Right lobe of liver (tissue), 6 donors: ENCODE measurements at regions not wholly inside any gene's neighbourhood (a gene's known extent, or its start where the extent isn't known, plus 50 kb on each side); places are given as distances from the start of the nearest gene placed in this dataset.

Experiments
- ATAC-seq, 4 donors: fragments of 200-7000 bp; cut with Tn5 transposase; one replicate each; pipeline ENCODE4 v1.9.1; 2020; ENCODE audit warnings: mild to moderate bottlenecking in 4 of 4, moderate library complexity in 4 of 4
- DNase-seq, 3 donors: peaks; one replicate each; pipeline ENCODE4 v3.0.0-alpha.2; 2020
- H3K27ac ChIP-seq, 3 donors: fragments of 200-600 bp; one replicate each; pipeline ENCODE4 v1.8.0; 2022
- H3K27me3 ChIP-seq, 2 donors: fragments of 200-600 bp; one replicate each; pipeline ENCODE4 v1.8.0; 2022
- H3K36me3 ChIP-seq, 4 donors: fragments of 200-600 bp; sonication (generic) in 1 of 4; one replicate each; pipeline versions ENCODE4 v1.5.1 to v1.8.0; 2017 to 2022; ENCODE audit warnings: control low read depth in 1 of 4
- H3K4me1 ChIP-seq, 4 donors: fragments of 200-600 bp; sonication (generic) in 1 of 4; one replicate each; pipeline versions ENCODE4 v1.5.1 to v1.8.0; 2017 to 2022; ENCODE audit warnings: control low read depth in 1 of 4
- H3K4me3 ChIP-seq, 3 donors: fragments of 200-600 bp; one replicate each; pipeline ENCODE4 v1.8.0; 2022
- H3K9me3 ChIP-seq, 4 donors: fragments of 200-600 bp; sonication (generic) in 1 of 4; one replicate each; pipeline versions ENCODE4 v1.5.1 to v1.8.0; 2017 to 2022; ENCODE audit warnings: control low read depth in 1 of 4
- CTCF ChIP-seq, 4 donors: fragments of 200-600 bp in 3 of 4; fragments of 450-650 bp in 1 of 4; IDR thresholded peaks; one replicate each; pipeline versions ENCODE4 v1.5.1 to v1.8.0; 2016 to 2022; ENCODE audit warnings: antibody characterized with exemption in 4 of 4, mild to moderate bottlenecking in 2 of 4
- POLR2A ChIP-seq: fragments of 450-650 bp; IDR thresholded peaks from one replicate; pipeline ENCODE4 v1.6.1; 2017; ENCODE audit warnings: antibody characterized with exemption, mild to moderate bottlenecking
- WGBS: methylation state at CpG from one replicate; pipeline ENCODE4 v1.1.6; 2018; ENCODE audit warnings: low coverage, low lambda C conversion rate; ENCODE audit not compliant: insufficient coverage; ENCODE audit errors: missing lambda C conversion rate; 5-methylcytosine and 5-hydroxymethylcytosine counted together
- intact Hi-C, 2 donors: fragments of 100-400 bp; cut with DNase I; formaldehyde crosslinking; loops; one replicate each; pipeline versions ENCODE4 v1.11.2 to v1.14.1; 2022
- donor health status: DM: no; HTN: yes; CAD: no.
- donor health status: DM: no; HTN: no; CAD: no.
- donor health status: DM: no; HTN: no; CAD: no.
- donor health status: DM: no; HTN: yes; CAD: no.
- donor health status: DM: no; HTN: yes; CAD: no.

GRCh38 chr1:99176753-99177152, 87.5 kb upstream of the PLPPR4 start:
- intact Hi-C loops = no loop called here
- no peak for DNase-seq
- ATAC-seq = no peak
- Histone ChIP-seq H3K4me1 (no peaks in the 10 kb centered on the region), H3K27ac (no peak overlapping the region), H3K4me3 (no peak overlapping the region), H3K9me3 (no peaks in the 10 kb centered on the region), H3K27me3 (no peaks in the 10 kb centered on the region), H3K36me3 (no peaks in the 10 kb centered on the region)
- WGBS = 80% methylated on average over 1 of the region's 1 CpG
- TF ChIP-seq POLR2A (no peak), CTCF (IDR thresholded peaks at IDR 0.05) (no peak)

DNA sequence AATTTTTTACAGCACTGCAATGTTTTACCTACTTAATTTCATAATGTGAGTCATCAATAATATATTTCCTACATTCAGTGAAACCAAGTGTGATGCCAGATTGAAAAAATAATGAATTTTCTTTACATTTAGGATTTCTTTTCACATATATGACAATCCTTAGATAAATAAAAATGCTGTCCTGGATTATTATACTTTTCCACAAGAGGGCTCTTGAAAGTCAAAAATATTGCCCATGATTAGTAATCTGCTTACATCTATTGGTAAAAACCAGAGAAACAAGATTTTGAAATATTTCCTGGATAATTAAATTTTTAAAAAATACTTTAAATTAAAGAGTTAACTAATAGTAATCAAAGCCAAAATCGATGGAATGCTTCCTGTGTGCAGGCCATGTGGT, 86.8 kb upstream of the PLPPR4 start:
- no peaks in the 10 kb centered on the region for H3K27me3 ChIP-seq
- H3K9me3 ChIP-seq = no peaks in the 10 kb centered on the region
- no peak overlapping the region for H3K27ac ChIP-seq
- WGBS = 11% methylated on average over 1 of the region's 1 CpG
- H3K4me1 ChIP-seq = no peaks in the 10 kb centered on the region
- ATAC-seq (no peak), DNase-seq (no peak)
- TF ChIP-seq CTCF (IDR thresholded peaks at IDR 0.05) (no peak), POLR2A (no peak)
- no peaks in the 10 kb centered on the region for H3K36me3 ChIP-seq
- intact Hi-C loops = no loop called here
- H3K4me3 ChIP-seq = no peak overlapping the region

DNA sequence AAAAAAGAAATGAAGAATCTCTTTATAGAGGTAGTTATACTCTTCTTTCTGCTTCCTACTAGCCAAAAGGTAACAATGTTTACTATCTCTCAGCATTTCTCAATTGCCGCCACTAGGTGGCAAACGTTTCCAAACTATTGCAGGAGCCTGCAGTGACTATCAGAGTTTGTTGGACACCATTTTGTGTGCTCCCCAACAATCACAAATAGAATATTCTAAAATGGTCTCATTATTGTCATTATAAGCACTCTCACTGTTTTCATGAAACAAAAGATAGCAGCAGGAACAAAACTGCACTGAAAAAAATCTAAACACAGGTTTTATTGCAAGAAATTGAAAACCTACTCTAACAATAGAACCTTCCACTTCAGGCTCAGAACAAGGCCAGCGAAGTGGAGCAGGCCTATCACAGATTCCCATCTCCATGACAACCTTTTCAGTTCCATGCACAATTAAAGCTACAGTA, 83.9 kb upstream of the PLPPR4 start:
- DNase-seq = peak in 2 of 3 donors; percentile 50 to 76

DNA sequence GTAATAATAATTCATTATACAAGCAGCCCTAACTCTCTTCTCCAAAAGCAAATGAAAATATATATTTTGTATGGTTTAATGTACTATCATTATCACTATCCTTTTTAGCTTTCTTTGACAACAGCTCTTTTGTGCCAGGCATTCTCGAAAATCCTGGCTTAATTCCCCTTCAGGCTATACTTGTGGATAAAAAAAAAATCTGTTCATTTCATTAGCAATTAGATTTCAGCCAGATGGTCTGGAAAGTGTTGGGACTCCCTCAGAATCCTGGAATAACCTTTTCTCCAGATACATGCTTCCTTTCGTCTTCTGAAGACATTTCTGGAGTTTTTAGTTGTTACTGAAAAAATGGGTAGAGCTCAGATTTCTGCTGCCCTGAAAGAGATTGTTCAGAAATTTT, 83.4 kb upstream of the PLPPR4 start:
- TF ChIP-seq POLR2A (no peak), CTCF (IDR thresholded peaks at IDR 0.05) (no peak)
- ATAC-seq = no peak
- Histone ChIP-seq H3K4me1 (no peaks in the 10 kb centered on the region), H3K27ac (no peak overlapping the region), H3K36me3 (no peaks in the 10 kb centered on the region), H3K4me3 (no peak overlapping the region), H3K27me3 (no peaks in the 10 kb centered on the region), H3K9me3 (no peaks in the 10 kb centered on the region)
- 82% methylated on average over 2 of the region's 2 CpGs for WGBS
- no peak for DNase-seq
- intact Hi-C loops = loop anchor here (5.0 to 10.0 kb wide), 2 partner anchors 284 to 291 kb away; no protein-coding TSS in a partner anchor

More for the DNA sequence above, 83.9 kb upstream of the PLPPR4 start:
- peak; percentile 97 to 99 (median 99) for ATAC-seq
- intact Hi-C loops = loop anchor here (5.0 to 10.0 kb wide), 2 partner anchors 284 to 292 kb away; no protein-coding TSS in a partner anchor
- TF ChIP-seq POLR2A (no peak), CTCF (IDR thresholded peaks at IDR 0.05) (peak; percentile 81 to 87 (median 83))
- Histone ChIP-seq H3K4me3 (no peak overlapping the region), H3K27me3 (no peaks in the 10 kb centered on the region), H3K27ac (no peak overlapping the region), H3K9me3 (no peaks in the 10 kb centered on the region), H3K4me1 (no peaks in the 10 kb centered on the region), H3K36me3 (no peaks in the 10 kb centered on the region)
- 9% methylated on average over 3 of the region's 3 CpGs for WGBS

GRCh38 chr1:99181892-99182291, 82.4 kb upstream of the PLPPR4 start:
- ATAC-seq = no peak
- intact Hi-C loops = loop anchor here (5.0 to 10.0 kb wide), 2 partner anchors 283 to 290 kb away; no protein-coding TSS in a partner anchor
- 83% methylated on average over 2 of the region's 2 CpGs for WGBS
- H3K36me3 ChIP-seq = no peaks in the 10 kb centered on the region
- H3K9me3 ChIP-seq = no peaks in the 10 kb centered on the region
- no peaks in the 10 kb centered on the region for H3K4me1 ChIP-seq
- H3K4me3 ChIP-seq = no peak overlapping the region
- H3K27ac ChIP-seq = no peak overlapping the region
- DNase-seq = no peak
- no peaks in the 10 kb centered on the region for H3K27me3 ChIP-seq
- no peak for TF ChIP-seq POLR2A
- TF ChIP-seq CTCF (IDR thresholded peaks at IDR 0.05) = no peak
